Kidney capillary endothelial cell (primary cell): ENCODE measurements at regions not wholly inside any gene's neighbourhood (a gene's known extent, or its start where the extent isn't known, plus 50 kb on each side); places are given as distances from the start of the nearest gene placed in this dataset.
"Not testable (repeated sequence)": the region's sequence is repeated elsewhere in the genome, so short reads cannot be mapped to it uniquely, and the experiment has no call there.

Experiments
- DNase-seq: peaks from one replicate; pipeline ENCODE4 v3.0.0-alpha.2; 2018; ENCODE audit warnings: low spot score

GRCh38 chr10:10038348-10038747 lies 979.3 kb upstream of the CELF2 start:
- DNase-seq: no peak

GRCh38 chr10:10039595-10039994 lies 978.1 kb upstream of the CELF2 start:
- no peak for DNase-seq

GRCh38 chr10:10043083-10043482 lies 974.6 kb upstream of the CELF2 start:
- no peak for DNase-seq

GRCh38 chr10:10044922-10045764 lies 972.5 kb upstream of the CELF2 start:
- DNase-seq: no peak

- no peak for DNase-seq
Measured at GRCh38 chr10:10045765-10046028, 972.0 kb upstream of the CELF2 start.

GRCh38 chr10:10047426-10047825 lies 970.2 kb upstream of the CELF2 start:
- DNase-seq: no peak

- no peak for DNase-seq
Measured at GRCh38 chr10:10053051-10053450, 964.6 kb upstream of the CELF2 start.

GRCh38 chr10:10054466-10054865 lies 963.2 kb upstream of the CELF2 start:
- no peak for DNase-seq

- no peak for DNase-seq
Measured at GRCh38 chr10:10055656-10056442, 961.8 kb upstream of the CELF2 start.

- DNase-seq: no peak
Measured at GRCh38 chr10:10056961-10057360, 960.7 kb upstream of the CELF2 start.

- DNase-seq: no peak
Measured at GRCh38 chr10:10067644-10068043, 950.0 kb upstream of the CELF2 start.

GRCh38 chr10:10074847-10075246 lies 942.8 kb upstream of the CELF2 start:
- not testable (repeated sequence) for DNase-seq

- DNase-seq: no peak
Measured at GRCh38 chr10:10078446-10078845, 939.2 kb upstream of the CELF2 start.

- no peak for DNase-seq
Measured at GRCh38 chr10:10092581-10092980, 925.1 kb upstream of the CELF2 start.

GRCh38 chr10:10093021-10093420 lies 924.7 kb upstream of the CELF2 start:
- DNase-seq: no peak

- no peak for DNase-seq
Measured at GRCh38 chr10:10094691-10095090, 923.0 kb upstream of the CELF2 start.

- DNase-seq: no peak
Measured at GRCh38 chr10:10096296-10096695, 921.4 kb upstream of the CELF2 start.

- DNase-seq: no peak
Measured at GRCh38 chr10:10096898-10097297, 920.8 kb upstream of the CELF2 start.

- DNase-seq: no peak
Measured at GRCh38 chr10:10101106-10101505, 916.6 kb upstream of the CELF2 start.

- DNase-seq: no peak
Measured at GRCh38 chr10:10110844-10111490, 906.7 kb upstream of the CELF2 start.

- no peak for DNase-seq
Measured at GRCh38 chr10:10118131-10118530, 899.5 kb upstream of the CELF2 start.

GRCh38 chr10:10120671-10121070 lies 897.0 kb upstream of the CELF2 start:
- no peak for DNase-seq

GRCh38 chr10:10125676-10126075 lies 892.0 kb upstream of the CELF2 start:
- DNase-seq: no peak
